Neural progenitor cell (in vitro differentiated cells): ENCODE measurements at regions not wholly inside any gene's neighbourhood (a gene's known extent, or its start where the extent isn't known, plus 50 kb on each side); places are given as distances from the start of the nearest gene placed in this dataset.

Source experiments
- EZH2 ChIP-seq: fragments of 200-600 bp; sonication (generic); IDR thresholded peaks from 2 replicates; pipeline ENCODE4 v1.6.1; 2017; ENCODE audit warnings: antibody characterized with exemption, mild to moderate bottlenecking, moderate library complexity
- TF ChIP-seq, protein P1 (sequence below): fragments of 200-600 bp; sonication (generic); IDR thresholded peaks from 2 replicates; pipeline ENCODE4 v1.5.1; 2017; ENCODE audit warnings: antibody characterized with exemption, mild to moderate bottlenecking

DNA sequence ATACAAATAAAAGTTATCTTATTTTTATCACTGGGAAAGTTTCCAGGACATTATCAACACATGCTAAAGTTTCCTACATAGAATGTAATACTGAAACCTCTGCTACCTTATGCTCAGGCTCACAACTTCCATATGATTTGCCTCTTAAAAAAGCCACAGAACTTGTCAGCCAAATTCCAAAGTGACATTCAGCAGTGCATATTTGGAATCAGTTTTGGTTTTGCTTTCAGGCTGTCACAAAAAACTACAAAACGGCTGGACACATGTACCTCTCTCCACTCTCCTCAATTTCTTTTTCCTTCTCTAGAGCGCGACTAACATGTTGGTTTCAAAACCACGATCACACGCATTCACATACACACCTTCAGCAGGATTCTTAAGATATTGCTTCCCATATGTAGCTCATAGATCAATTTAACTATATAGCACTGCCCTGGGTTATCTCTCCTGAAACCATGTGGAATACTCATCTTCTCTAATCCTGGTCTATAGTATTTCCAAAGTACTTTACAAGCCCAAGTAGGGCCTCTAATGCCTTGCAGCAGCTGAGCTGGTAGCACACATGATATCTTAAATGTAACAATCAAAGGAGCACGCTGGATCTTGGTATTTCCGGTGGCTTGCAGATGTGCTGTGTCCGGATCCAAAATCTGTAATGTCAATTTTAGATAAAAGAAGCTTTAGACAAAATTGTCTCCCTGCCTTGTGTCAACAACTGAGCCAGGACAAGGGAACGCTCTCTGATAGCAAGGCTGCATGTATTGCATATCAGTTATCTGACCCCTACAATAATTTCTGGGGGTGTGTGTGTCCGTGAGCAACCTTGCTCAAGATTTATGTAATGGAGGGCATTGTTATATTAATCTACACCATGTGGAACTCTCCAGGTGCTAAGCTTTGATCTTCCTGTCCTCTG, 203.2 kb downstream of the DMRT2 start:
- TF ChIP-seq, protein P1, sequence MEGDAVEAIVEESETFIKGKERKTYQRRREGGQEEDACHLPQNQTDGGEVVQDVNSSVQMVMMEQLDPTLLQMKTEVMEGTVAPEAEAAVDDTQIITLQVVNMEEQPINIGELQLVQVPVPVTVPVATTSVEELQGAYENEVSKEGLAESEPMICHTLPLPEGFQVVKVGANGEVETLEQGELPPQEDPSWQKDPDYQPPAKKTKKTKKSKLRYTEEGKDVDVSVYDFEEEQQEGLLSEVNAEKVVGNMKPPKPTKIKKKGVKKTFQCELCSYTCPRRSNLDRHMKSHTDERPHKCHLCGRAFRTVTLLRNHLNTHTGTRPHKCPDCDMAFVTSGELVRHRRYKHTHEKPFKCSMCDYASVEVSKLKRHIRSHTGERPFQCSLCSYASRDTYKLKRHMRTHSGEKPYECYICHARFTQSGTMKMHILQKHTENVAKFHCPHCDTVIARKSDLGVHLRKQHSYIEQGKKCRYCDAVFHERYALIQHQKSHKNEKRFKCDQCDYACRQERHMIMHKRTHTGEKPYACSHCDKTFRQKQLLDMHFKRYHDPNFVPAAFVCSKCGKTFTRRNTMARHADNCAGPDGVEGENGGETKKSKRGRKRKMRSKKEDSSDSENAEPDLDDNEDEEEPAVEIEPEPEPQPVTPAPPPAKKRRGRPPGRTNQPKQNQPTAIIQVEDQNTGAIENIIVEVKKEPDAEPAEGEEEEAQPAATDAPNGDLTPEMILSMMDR, result no peak
- no peak for TF ChIP-seq EZH2
